HG03354 (cell line): ENCODE measurements at regions not wholly inside any gene's neighbourhood (a gene's known extent, or its start where the extent isn't known, plus 50 kb on each side); places are given as distances from the start of the nearest gene placed in this dataset.

ENCODE experiments used
- ATAC-seq: cut with Tn5 transposase; IDR thresholded peaks from one replicate; pipeline ENCODE4 v1.9.1; 2021; ENCODE audit warnings: mild to moderate bottlenecking; ENCODE audit not compliant: unreplicated experiment, poor library complexity, severe bottlenecking

DNA sequence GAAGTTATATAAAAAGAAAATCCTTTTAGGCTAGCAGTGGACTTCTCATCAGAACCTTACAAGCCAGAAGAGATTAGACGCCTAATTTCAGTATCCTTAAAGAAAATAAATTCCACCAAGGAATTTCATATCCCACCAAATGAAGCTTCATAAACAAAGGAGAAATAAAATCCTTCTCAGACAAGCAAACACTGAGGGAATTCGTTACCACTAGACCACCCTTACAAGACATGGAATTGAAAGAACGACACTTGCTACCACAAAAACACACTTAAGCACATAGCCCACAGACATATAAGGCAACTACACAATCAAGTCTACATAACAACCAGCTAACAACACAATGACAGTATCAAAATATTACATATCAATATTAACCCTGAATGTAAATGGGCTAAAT lies 299.2 kb downstream of the TOX3 start:
- no peak for ATAC-seq

DNA sequence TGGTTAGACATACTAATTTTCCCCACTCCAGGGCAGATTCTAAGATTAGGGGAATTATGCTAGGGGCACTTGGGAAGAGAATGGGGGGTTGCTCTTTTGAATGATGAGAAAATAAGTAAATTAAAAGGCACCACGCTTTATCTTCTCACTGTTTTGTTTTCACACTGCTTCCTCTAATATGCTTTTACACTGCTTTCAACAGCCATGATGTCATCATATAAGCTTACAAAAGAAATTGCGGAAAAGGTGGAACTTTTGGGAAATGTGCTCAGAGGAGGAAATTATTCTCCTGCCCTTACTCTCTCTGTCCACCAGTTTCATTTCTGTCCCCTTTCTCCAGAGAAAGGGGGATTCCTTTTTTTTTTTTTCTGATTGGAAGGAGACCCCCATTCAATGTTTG lies 308.2 kb downstream of the TOX3 start:
- no peak for ATAC-seq

DNA sequence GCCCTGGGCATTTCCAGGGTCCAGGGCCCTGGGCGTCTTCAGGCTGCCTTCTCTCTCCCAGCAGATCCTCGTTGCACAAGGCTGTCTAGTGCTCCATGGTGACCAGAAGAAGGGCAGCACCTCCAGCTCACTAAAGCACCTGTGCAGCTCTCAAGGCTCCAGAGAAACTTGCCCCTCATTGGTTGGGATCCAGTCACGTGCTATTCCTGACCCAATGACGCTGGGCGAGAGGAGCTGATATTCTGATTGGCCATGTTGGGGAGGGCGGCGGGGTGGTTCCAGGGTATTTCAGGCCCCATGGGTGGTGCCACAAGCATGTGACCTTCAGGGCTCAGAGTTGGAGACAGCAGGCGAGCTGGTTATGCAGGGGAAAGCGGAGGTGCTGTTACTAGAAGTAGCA lies 309.1 kb downstream of the TOX3 start:
- ATAC-seq: no peak

DNA sequence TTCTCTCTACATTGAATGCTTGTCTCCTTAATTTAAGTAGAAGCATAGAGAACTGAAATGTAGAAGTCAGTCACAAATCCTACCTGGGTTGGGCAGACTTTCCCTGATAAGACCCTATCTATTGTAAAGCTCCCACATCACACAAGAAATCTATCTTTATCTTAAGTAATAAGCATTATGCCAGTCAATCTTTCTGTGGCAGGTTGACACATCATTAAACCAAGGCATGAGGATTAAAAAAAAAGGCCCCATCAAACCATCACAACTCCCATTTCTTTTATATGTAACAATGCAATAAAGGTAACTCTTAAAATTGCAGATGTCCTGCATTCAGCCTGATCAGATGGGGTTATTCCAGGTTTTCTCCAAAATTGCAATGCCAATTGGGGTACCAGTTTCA lies 311.8 kb downstream of the TOX3 start:
- ATAC-seq: no peak

DNA sequence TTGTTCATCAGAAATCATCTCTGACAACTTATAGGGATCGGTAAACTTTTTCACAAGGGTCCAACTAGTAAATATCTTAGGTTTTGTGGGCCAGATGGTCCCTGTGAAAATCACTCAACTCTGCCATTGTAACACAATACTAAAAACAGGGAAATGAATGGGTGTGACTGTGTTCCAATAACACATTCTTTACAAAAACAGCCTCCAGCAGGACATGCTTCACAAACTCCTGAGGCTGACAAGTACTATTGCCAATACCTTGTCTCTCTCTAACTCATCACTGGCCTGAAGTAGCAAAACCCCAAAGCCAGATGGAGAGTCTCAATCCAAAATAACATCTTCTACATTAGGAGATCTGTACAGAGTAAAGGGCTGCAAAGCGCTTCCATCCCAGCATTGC lies 312.3 kb downstream of the TOX3 start:
- ATAC-seq: no peak

DNA sequence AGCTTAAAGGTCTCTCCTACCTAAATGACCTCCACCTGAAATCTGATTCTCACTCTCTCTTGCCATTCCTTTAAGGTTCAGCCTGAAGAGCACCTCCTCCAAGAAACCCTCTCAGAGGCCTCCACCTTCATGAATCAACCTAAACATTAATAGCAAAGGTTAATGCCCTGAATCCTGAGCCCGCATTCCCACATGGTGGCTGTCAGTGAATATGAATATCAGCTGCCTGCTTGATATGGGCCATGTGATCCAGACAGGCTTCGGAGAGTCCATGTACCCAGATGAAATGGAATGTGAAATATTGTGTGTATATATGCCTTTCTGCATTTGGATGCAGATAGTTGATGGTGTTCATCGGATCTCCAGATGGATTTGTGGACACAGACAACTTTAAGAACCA lies 317.5 kb downstream of the TOX3 start:
- no peak for ATAC-seq

DNA sequence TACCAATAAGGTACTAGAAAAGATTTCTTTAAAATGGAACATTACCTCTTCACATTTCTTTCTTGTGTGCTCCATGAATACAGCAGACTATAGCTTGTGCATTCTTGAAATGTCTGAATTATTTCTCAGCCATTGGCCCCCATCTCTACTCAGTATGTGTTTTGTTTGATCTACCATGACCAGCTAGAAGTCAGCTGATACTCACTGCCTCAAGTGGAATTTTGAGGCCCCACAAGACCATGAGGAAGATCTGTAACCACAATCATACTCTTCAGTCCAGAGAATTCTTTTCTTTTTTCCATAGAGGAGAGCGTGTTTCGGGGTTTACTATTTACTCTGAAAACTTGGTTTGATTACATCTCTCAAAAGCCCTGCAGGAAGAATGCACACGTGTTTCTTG lies 319.1 kb downstream of the TOX3 start:
- ATAC-seq: no peak

DNA sequence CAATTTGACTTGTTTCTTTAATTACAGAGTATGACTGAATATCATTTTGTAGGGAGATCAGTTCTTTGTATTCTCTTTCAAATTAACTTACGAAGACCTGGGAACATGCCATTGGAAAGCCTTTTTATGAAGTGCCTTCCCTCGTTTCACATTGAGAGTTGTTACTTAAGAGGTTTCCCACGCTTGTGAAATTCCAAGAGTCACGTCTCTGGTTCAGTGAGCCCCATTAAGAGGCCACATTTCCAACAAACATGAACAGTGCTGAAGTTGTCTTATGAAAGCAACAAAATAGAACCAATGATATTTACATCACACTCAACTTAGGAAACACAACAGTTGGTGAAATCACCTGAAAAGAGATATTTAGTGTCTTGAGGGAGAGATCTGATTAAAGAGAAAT lies 334.1 kb downstream of the TOX3 start:
- no peak for ATAC-seq

DNA sequence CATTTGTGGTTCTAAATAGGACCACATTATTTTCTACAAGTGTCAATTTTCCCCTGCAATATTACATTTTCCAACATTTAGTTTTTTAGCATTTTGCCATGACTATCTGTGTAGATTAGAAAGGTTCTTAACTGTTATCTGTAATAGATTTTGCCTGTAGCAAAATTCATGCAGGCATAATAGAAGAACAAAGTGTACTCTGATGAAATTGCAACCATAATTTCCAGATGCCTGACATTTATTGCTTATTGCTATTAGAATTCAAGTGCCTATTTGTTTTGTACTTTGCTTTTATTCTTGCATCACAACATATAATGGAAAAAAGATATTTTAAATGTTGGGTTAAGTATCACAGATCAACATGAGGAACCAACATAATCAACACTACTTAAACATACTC lies 337.7 kb downstream of the TOX3 start:
- no peak for ATAC-seq

DNA sequence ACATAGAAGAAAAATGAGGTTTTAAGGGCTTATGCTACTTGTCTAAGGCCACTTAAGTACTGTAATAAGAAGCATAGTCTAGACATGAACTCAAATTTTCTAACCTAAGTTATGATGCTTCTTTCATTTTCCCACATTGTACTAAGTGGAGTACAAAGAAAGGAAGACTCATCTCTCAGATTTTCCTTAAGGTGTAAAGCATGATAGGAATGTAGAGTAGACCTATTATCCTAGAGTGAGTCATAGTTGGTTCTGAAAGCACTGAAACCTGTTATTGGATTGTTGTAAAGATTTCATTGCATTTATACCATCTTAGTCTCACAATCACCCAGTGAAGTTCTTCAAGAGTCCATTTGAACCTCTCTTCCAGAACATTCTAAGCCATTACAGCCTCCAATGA lies 343.8 kb downstream of the TOX3 start:
- ATAC-seq: no peak

DNA sequence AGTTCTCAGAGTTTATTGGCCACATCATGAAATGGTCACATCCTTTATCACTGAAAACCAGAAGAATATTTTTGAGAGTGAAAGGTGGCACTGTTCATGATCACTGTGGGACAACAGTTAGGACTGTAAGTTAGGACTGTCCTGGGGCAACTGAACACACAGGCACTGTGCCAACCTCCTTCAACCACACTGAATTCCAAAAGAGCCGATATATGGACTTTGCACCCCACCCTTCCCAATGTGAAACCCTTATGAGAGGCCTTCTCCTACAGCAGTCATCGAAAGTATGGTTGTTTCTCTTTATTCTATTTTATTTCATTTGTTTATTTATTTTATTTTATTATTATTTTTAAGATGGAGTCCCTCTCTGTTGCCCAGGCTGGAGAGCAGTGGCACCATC lies 353.5 kb downstream of the TOX3 start:
- no peak for ATAC-seq

DNA sequence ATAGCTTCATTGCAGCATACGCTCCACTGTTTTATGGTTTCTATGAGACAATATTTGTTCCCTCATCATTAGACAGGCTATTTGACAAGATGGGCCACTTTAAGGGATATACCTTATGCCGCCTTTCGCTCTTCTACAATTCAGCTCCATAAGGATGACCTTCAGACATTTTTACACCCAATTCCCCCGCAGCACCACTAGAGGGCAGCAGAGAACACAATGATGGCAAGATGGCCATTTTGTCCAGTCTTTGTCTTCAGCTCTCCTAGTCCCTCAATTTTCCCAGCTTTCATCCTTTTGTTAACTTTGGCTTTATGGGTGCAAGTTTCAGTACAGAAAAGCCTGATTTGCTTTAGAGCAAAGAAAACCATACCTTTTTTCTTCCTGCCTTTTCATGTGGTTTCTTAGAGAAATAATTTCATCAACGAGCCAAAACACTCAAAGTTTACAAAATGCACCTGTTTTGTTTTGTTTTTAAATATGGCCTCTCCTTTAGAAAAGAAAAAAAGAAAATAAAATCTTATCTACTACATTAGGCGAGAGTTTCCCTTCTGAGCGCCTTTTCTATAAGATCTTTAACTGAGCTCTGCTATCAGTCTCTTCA lies 355.3 kb downstream of the TOX3 start:
- ATAC-seq: no peak

DNA sequence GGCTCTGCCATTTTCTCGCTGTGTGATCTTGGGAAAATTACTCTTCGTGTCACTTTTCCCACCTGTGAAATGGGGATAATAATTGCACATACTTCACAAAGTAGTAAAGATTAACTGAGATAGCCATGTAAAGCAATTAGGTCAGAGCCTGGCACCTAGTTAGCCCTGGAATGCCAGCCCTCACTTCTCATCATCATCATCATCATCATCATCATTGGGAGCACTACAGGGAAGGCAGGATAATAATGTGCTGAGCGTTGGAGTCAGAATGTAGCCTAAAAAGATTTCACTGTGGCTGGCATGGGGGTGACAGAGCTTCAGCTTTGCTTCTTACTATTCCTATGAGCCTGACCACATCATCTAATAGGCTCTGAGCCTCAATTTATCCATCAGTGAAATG lies 362.6 kb downstream of the TOX3 start:
- ATAC-seq: no peak

DNA sequence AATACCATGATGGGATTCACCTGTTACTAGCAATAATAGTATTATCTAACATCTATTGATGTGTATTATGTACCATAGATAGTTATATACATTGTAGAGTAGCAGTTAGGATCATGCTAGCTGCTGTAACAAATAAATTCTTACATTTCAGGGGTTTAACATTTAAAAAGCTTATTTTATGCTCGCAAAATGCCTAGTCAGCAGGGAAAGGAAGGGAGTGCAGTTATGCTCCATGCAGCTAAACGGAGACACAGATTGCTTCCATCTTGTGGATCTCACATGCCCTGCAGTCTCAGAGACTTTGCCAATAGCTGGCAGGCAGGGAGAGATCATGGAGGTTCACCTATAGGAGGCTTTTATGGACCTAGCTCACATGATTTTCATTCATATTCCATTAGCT lies 364.1 kb downstream of the TOX3 start:
- no peak for ATAC-seq

DNA sequence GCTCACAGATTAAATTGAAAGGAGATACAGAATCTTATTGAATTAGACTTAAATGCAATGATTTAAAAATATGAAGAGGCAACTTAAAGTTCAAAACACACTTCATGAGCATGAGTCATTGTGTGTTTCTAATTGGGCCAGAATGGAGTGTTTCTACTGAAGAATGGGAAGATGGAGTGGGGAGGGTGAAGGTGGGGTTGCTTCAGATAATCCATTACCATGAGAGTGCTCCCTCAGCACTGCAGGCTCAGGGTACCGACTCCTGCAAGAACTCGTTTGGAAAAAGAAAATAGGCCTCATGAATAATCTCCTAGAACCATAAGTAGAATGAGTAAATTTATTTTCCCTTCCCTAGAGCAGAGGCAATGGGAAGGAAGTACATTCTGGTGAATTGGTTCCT lies 372.8 kb downstream of the TOX3 start:
- no peak for ATAC-seq

DNA sequence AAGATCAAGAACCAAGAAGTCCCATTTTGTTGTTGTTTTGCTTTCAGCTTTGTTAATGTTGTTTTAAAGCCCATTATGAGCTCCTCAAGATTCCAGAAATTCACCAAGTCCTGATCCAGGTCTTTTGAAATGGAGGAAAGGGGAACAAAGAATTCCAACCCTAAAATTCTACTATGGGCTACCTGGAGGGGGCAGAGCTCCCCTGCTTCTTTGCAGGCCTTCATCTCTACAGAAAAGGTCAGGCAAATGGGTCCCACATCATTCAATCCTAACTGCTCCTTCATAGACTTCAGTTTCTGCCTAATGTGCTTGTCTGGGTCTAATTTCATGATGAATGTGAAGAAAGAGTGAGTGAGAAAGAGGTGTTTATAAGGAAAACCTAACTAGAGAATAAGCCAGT lies 375.5 kb downstream of the TOX3 start:
- ATAC-seq: no peak

DNA sequence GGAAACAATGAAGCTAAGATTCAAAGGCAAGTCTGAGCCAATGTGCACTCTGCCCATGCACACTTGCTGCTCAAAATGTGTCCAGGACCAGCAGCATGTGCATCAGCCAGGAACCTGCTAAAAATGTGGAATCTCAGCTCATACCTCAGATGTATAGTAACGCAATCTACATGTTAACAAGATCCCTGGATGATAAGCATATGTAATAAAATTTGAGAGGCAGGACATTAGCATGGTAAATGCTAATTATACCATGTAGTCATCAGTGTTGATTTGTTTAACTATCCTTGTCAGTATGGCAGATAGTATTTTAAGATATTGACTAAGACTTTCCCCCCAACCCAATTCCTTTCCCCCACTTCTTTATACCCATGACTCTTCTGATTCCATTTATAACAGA lies 379.6 kb downstream of the TOX3 start:
- no peak for ATAC-seq

DNA sequence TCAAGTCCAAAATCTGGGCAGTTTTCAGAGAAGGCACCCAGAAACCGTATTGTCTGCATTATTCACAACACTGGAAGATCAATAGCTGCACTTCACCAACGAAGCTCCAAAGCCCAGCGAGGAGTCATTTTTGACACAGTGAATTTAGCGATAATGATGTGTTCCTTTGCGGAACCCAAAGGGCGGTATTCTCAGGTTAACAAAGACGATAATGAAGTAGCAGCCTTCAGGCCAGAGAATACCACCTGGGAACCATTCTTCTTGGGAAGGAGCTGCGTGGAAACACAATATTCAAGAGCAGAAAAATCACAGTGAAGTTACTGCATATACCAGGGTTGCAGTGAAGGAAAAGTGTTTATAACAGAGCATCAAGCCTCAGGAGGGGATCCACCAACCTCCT lies 381.0 kb downstream of the TOX3 start:
- ATAC-seq: no peak

DNA sequence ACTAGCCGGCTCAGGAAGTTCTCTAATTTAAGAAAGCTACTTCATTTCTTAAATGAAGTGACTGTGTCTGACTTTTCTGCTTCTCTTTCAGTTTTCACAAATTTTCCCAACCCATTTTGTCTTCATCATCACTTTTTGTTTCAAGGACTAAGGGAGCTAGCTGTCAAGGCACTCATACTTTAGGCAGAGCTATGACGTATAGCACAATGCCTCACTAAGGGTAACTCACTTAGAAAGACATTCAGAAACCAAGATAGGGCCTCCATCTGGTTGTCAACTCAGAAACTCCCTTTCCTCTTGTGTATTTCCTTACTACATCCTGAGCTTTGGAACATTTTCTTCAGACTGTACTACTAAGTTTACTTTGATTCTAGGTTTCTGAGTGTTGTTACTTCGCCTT lies 397.9 kb downstream of the TOX3 start:
- ATAC-seq: no peak

DNA sequence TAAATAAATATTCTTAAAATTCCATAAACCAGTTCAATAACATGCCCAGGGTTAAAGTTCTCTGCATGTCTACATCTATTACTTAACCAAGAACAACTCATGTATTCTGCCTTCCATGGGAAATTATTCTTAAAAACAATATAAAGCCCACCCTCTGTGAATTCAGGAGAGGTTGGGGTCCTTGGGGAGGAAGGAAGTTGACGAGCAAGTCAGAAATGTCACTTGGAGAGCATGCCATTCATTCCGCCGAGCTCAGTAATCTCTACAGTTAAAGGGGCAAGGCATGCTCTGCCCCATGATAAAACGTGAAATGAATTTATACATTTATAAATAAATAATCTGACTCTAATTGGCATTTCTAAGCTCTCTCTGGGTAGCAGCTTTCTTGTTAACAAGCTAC lies 405.1 kb downstream of the TOX3 start:
- no peak for ATAC-seq

DNA sequence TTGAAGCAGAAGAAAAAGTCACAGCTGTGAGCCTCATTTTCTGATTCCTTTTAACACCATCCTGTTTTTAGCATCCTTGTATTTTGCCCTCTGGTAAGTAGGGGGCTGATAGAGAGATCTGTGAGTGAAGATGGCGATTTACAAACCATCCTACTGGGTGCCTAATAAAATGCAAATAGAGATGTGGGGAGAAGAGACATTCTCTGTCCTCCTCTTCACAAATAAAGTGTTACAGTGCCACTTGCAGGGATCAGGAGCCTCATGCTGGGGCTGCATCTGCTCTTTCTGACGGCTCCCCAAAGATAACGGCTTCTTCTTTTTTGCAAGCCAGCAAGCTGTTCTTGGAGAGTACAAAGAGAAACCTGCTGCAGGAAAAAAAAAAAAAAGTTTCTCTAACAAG lies 418.6 kb downstream of the TOX3 start:
- no peak for ATAC-seq

DNA sequence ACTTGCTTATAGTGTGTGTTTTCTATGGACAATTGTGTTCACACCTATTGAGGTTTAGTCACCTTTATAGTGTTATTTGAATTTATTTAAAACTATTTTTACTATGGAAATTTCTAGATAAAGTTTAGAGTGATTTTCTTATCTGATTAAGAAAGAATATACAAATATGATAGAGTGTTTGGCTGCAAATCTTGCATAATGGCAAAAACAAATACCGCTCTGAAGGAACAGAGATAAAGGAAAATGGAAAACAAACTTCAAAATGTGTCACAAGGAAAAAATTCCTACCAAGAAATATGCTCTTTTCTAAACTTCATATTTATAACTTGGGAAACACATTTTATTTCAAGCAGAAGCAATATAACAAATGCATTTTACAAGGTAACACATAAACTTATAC lies 423.1 kb downstream of the TOX3 start:
- ATAC-seq: no peak
